ENCODE measurements at regions not wholly inside any gene's neighbourhood (a gene's known extent, or its start where the extent isn't known, plus 50 kb on each side); places are given as distances from the start of the nearest gene placed in this dataset.

- no peak for TF ChIP-seq POLR2AphosphoS5 (IDR thresholded peaks at IDR 0.05; ENCODE audit: low read depth, low read length)
- no peak for TF ChIP-seq CTCF (IDR thresholded peaks at IDR 0.05)
- no peak for TF ChIP-seq REST (IDR thresholded peaks at IDR 0.05; ENCODE audit: insufficient read depth in 1 of 2, low read depth in 2 of 2, low read length in 1 of 2)
- no peak for TF ChIP-seq TCF7L2 (IDR thresholded peaks at IDR 0.05; ENCODE audit: low read depth, low read length)
- no peak for TF ChIP-seq SIN3A (IDR thresholded peaks at IDR 0.05; ENCODE audit: borderline replicate concordance, insufficient read depth, low read depth, low read length)
Observed at GRCh38 chr3:189027626-189028155, 144.1 kb upstream of the TPRG1 start.
